Glutamatergic neuron (in vitro differentiated cells): ENCODE measurements at regions not wholly inside any gene's neighbourhood (a gene's known extent, or its start where the extent isn't known, plus 50 kb on each side); places are given as distances from the start of the nearest gene placed in this dataset.

Experiments
- DNase-seq: peaks from one replicate; pipeline ENCODE4 v3.0.0; 2022
- H3K27ac Mint-ChIP-seq: one replicate; pipeline ENCODE4 v1.8.0; 2020; ENCODE audit warnings: mild to moderate bottlenecking, mixed read lengths, inconsistent platforms; ENCODE audit not compliant: unreplicated experiment
- H3K27me3 Mint-ChIP-seq: one replicate; pipeline ENCODE4 v1.8.0; 2020; ENCODE audit warnings: mild to moderate bottlenecking, moderate library complexity, mixed read lengths, inconsistent platforms; ENCODE audit not compliant: unreplicated experiment
- H3K36me3 Mint-ChIP-seq: one replicate; pipeline ENCODE4 v1.8.0; 2020; ENCODE audit warnings: mild to moderate bottlenecking, mixed read lengths, inconsistent platforms; ENCODE audit not compliant: unreplicated experiment
- H3K4me1 Mint-ChIP-seq: one replicate; pipeline ENCODE4 v1.8.0; 2020; ENCODE audit warnings: mild to moderate bottlenecking, low read depth, mixed read lengths, inconsistent platforms; ENCODE audit not compliant: unreplicated experiment
- H3K4me3 Mint-ChIP-seq: one replicate; pipeline ENCODE4 v1.8.0; 2020; ENCODE audit warnings: mild to moderate bottlenecking, mixed read lengths, inconsistent platforms; ENCODE audit not compliant: unreplicated experiment
- H3K9me3 Mint-ChIP-seq: one replicate; pipeline ENCODE4 v1.8.0; 2020; ENCODE audit warnings: mild to moderate bottlenecking, moderate library complexity, mixed read lengths, inconsistent platforms; ENCODE audit not compliant: unreplicated experiment
- TF ChIP-seq, protein P1 (sequence below): fragments of 200-600 bp; sonication (generic); IDR thresholded peaks from one replicate; pipeline ENCODE4 v1.5.0; 2021; ENCODE audit not compliant: partially characterized antibody, unreplicated experiment

- Mint-ChIP-seq H3K9me3 (peaks cover 5% of the 10 kb centered on the region), H3K4me3 (no peak overlapping the region), H3K4me1 (no peaks in the 10 kb centered on the region), H3K27me3 (no peaks in the 10 kb centered on the region), H3K27ac (no peak overlapping the region), H3K36me3 (peaks cover 11% of the 10 kb centered on the region)
- DNase-seq: no peak
- TF ChIP-seq, protein P1, sequence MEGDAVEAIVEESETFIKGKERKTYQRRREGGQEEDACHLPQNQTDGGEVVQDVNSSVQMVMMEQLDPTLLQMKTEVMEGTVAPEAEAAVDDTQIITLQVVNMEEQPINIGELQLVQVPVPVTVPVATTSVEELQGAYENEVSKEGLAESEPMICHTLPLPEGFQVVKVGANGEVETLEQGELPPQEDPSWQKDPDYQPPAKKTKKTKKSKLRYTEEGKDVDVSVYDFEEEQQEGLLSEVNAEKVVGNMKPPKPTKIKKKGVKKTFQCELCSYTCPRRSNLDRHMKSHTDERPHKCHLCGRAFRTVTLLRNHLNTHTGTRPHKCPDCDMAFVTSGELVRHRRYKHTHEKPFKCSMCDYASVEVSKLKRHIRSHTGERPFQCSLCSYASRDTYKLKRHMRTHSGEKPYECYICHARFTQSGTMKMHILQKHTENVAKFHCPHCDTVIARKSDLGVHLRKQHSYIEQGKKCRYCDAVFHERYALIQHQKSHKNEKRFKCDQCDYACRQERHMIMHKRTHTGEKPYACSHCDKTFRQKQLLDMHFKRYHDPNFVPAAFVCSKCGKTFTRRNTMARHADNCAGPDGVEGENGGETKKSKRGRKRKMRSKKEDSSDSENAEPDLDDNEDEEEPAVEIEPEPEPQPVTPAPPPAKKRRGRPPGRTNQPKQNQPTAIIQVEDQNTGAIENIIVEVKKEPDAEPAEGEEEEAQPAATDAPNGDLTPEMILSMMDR: no peak
These were observed 2269.2 kb upstream of the PCDH20 start for GRCh38 chr13:63684822-63685221.

DNA sequence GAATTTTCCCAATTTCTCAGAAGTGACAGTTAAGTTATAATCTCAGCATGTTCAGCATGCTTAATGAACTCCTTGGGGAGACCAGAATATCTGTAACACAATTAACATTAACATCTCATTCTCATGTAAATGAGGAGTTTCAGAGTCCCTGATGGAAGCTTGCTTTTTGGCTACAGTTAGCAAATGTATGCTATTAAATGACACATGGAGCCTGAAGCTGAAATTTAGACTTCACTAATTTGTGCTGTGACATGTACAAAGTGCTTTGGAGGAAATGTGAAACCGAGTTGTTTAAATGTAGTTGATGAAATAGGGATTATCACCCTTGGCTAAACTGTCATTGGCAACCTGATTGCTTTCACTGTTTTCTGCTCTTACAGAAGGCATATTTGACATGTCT, 2265.1 kb upstream of the PCDH20 start:
- DNase-seq: no peak
- Mint-ChIP-seq H3K4me3 (no peak overlapping the region), H3K4me1 (no peaks in the 10 kb centered on the region), H3K9me3 (peaks cover 5% of the 10 kb centered on the region), H3K27me3 (no peaks in the 10 kb centered on the region), H3K36me3 (peaks cover 11% of the 10 kb centered on the region), H3K27ac (no peak overlapping the region)
- TF ChIP-seq, protein P1: no peak

DNA sequence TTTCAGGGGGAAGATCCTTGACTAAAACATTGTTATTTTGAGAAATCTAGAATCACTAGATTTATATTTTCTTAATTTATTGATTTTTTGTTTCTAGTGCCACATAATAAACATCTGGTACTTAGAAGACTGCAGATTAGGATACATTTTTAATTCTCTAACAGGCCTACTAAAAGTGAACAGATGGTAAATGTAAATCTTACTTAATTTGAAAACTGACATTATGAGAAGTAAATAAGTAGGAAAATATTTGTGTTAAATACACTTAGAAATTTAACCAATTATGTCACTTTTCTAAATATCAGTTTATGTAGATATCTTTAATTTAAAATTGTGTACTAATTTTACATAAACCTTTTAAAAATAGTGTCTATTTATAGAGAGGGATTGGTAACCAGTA, 2255.6 kb upstream of the PCDH20 start:
- no peaks in the 10 kb centered on the region for H3K36me3 Mint-ChIP-seq
- TF ChIP-seq, protein P1: no peak
- no peaks in the 10 kb centered on the region for H3K9me3 Mint-ChIP-seq
- H3K27me3 Mint-ChIP-seq: no peaks in the 10 kb centered on the region
- H3K4me1 Mint-ChIP-seq: peaks cover 11% of the 10 kb centered on the region
- no peak for DNase-seq
- H3K27ac Mint-ChIP-seq: no peak overlapping the region
- no peak overlapping the region for H3K4me3 Mint-ChIP-seq

GRCh38 chr13:63651394-63651793, 2235.7 kb upstream of the PCDH20 start:
- no peaks in the 10 kb centered on the region for H3K4me1 Mint-ChIP-seq

DNA sequence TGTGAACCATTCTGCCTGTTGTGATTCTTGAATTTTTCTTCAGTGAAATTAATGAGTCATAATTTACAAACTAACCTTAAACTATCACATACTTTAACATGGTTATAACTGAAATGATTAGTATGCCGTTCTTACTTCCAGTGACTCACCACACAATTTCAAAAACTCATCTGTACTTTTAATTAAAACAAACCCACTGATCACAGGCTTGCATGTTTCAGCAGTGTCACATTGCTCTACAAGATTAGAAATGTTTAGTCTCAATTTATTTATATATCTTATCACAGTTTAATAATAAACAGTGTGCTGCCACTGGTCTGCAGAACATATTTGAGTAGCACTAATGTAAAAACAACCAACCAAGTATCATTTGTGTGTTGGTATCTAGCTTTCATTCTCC, 2227.9 kb upstream of the PCDH20 start:
- H3K36me3 Mint-ChIP-seq: no peaks in the 10 kb centered on the region
- no peaks in the 10 kb centered on the region for H3K27me3 Mint-ChIP-seq
- no peak overlapping the region for H3K4me3 Mint-ChIP-seq
- no peak overlapping the region for H3K27ac Mint-ChIP-seq
- TF ChIP-seq, protein P1: no peak
- no peak for DNase-seq
- H3K9me3 Mint-ChIP-seq: no peaks in the 10 kb centered on the region
- no peaks in the 10 kb centered on the region for H3K4me1 Mint-ChIP-seq

More at GRCh38 chr13:63651394-63651793, 2235.7 kb upstream of the PCDH20 start:
- Mint-ChIP-seq H3K27ac (no peak overlapping the region), H3K4me3 (no peak overlapping the region), H3K36me3 (no peaks in the 10 kb centered on the region), H3K27me3 (peaks cover 3% of the 10 kb centered on the region), H3K9me3 (no peaks in the 10 kb centered on the region)
- TF ChIP-seq, protein P1: no peak
- DNase-seq: no peak
